K562 (cell line): ENCODE measurements at regions not wholly inside any gene's neighbourhood (a gene's known extent, or its start where the extent isn't known, plus 50 kb on each side); places are given as distances from the start of the nearest gene placed in this dataset.

ENCODE experiments used
- CBX1 ChIP-seq: sonication (generic); IDR thresholded peaks from 2 replicates; pipeline ENCODE4 v1.6.1; 2016; ENCODE audit warnings: antibody characterized with exemption, low read depth, mild to moderate bottlenecking
- CTBP1 ChIP-seq: fragments of 450-650 bp; IDR thresholded peaks from 2 replicates; pipeline ENCODE4 v1.6.1; 2016; ENCODE audit warnings: borderline replicate concordance
- EP400 ChIP-seq: fragments of 450-650 bp; IDR thresholded peaks from 2 replicates; pipeline ENCODE4 v1.6.1; 2017; ENCODE audit warnings: antibody characterized with exemption, mild to moderate bottlenecking, moderate library complexity
- ESRRA ChIP-seq: fragments of 450-650 bp; IDR thresholded peaks from 2 replicates; pipeline ENCODE4 v1.6.1; 2014; ENCODE audit warnings: low read depth, mild to moderate bottlenecking, moderate library complexity, borderline replicate concordance
- HCFC1 ChIP-seq: IDR thresholded peaks from 2 replicates; pipeline ENCODE4 v1.6.1; 2012; ENCODE audit warnings: low read depth, low read length, improper control_type of control experiment
- MBD1 ChIP-seq: fragments of 250-450 bp; sonication (Bioruptor Pico); IDR thresholded peaks from 2 replicates; pipeline ENCODE4 v1.8.0; 2022; ENCODE audit warnings: inconsistent platforms
- MEIS2 ChIP-seq: fragments of 450-650 bp; IDR thresholded peaks from 2 replicates; pipeline ENCODE4 v1.6.1; 2014; ENCODE audit warnings: mild to moderate bottlenecking; ENCODE audit not compliant: partially characterized antibody
- PHF8 ChIP-seq: fragments of 200-600 bp; sonication (generic); IDR thresholded peaks from 2 replicates; pipeline ENCODE4 v1.6.1; 2012; ENCODE audit warnings: mixed run types, mild to moderate bottlenecking, inconsistent platforms, low read length, moderate library complexity, borderline replicate concordance
- SMC3 ChIP-seq: conservative IDR thresholded peaks from 2 replicates; pipeline ENCODE4 v1.6.1; 2011; ENCODE audit warnings: low read depth, low read length, improper control_type of control experiment; ENCODE audit not compliant: insufficient read depth
- TCF3 ChIP-seq: sonication (generic); formaldehyde crosslinking; IDR thresholded peaks from 2 replicates; pipeline ENCODE4 v1.4.0; 2020; ENCODE audit warnings: mild to moderate bottlenecking, missing genetic modification reagents
- ZBTB40 ChIP-seq, 2 experiments: fragments of 450-650 bp in 1 of 2; sonication (generic) in 1 of 2; formaldehyde crosslinking in 1 of 2; IDR thresholded peaks; 2 replicates each; pipeline versions ENCODE4 v1.7.1 to v1.9.0; 2016 to 2022; ENCODE audit warnings: inconsistent platforms in 1 of 2, mild to moderate bottlenecking in 1 of 2, missing genetic modification reagents in 1 of 2
- ZNF24 ChIP-seq: fragments of 450-650 bp; IDR thresholded peaks from 2 replicates; pipeline ENCODE4 v1.6.1; 2016
- ZNF324 ChIP-seq: fragments of 250-450 bp; sonication (Bioruptor Pico); IDR thresholded peaks from 2 replicates; pipeline ENCODE4 v1.4.0; 2020; ENCODE audit warnings: mild to moderate bottlenecking
- TF ChIP-seq, protein P1 (sequence below): fragments of 250-450 bp; sonication (Bioruptor Pico); IDR thresholded peaks from 2 replicates; pipeline ENCODE4 v1.9.0; 2021; ENCODE audit warnings: mild to moderate bottlenecking
- TF ChIP-seq, protein P2 (sequence below): fragments of 250-450 bp; sonication (Bioruptor Pico); IDR thresholded peaks from 2 replicates; pipeline ENCODE4 v1.5.0; 2021; ENCODE audit warnings: mild to moderate bottlenecking, borderline replicate concordance

DNA sequence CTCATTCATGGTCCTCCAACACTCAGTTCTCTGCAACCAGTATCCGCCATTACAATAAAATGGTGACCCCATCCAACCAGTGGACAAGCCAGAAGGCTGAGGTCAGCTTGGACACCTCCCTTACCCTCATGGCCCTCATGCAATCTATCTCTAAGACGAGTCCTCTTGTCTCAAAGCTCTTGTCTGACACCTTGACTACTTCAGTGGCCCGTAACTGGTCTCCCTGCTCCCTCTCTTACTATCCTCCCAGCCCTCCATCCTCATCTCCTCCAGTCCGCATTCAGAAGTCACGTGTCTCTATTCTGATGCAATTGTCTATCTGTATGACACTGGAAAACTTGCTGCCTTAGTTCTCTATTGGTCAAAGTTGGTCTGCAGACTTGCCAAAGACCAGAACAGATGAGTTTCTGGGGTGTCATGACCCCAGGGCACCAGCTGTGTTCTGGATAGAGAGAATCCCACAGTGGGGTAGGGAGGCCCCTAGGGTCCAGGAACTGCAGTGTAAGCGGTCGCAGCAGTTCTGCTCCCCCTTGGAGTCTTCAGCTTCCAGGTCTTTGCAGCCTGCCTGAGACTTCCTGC lies 59.6 kb upstream of the RNF24 start (continued):
- TF ChIP-seq ZBTB40 (IDR thresholded peaks at IDR 0.05) (no peak), ZBTB40 (CRISPR knock-in tag; IDR thresholded peaks at IDR 0.05) (no peak), TCF3 (CRISPR knock-in tag) (peak; percentile 53), CTBP1 (peak; percentile 64; the same call in 1 of the 2 replicates), ZNF324 (CRISPR knock-in tag) (no peak), ZNF24 (no peak), ESRRA (peak; percentile 55; the same call in 1 of the 2 replicates), CBX1 (no peak), HCFC1 (0 out of 2 replicates have a peak, but pooled peaks have one; percentile 4), PHF8 (no peak), MEIS2 (peak; percentile 41), EP400 (peak; percentile 95), MBD1 (CRISPR knock-in tag) (no peak), SMC3 (no peak)
- TF ChIP-seq, protein P1, sequence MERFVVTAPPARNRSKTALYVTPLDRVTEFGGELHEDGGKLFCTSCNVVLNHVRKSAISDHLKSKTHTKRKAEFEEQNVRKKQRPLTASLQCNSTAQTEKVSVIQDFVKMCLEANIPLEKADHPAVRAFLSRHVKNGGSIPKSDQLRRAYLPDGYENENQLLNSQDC (CRISPR knock-in tag) = no peak
- TF ChIP-seq, protein P2, sequence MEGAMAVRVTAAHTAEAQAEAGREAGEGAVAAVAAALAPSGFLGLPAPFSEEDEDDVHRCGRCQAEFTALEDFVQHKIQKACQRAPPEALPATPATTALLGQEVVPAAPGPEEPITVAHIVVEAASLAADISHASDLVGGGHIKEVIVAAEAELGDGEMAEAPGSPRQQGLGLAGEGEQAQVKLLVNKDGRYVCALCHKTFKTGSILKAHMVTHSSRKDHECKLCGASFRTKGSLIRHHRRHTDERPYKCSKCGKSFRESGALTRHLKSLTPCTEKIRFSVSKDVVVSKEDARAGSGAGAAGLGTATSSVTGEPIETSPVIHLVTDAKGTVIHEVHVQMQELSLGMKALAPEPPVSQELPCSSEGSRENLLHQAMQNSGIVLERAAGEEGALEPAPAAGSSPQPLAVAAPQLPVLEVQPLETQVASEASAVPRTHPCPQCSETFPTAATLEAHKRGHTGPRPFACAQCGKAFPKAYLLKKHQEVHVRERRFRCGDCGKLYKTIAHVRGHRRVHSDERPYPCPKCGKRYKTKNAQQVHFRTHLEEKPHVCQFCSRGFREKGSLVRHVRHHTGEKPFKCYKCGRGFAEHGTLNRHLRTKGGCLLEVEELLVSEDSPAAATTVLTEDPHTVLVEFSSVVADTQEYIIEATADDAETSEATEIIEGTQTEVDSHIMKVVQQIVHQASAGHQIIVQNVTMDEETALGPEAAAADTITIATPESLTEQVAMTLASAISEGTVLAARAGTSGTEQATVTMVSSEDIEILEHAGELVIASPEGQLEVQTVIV (CRISPR knock-in tag) = no peak
